ENCODE measurements at regions not wholly inside any gene's neighbourhood (a gene's known extent, or its start where the extent isn't known, plus 50 kb on each side); places are given as distances from the start of the nearest gene placed in this dataset.

DNA sequence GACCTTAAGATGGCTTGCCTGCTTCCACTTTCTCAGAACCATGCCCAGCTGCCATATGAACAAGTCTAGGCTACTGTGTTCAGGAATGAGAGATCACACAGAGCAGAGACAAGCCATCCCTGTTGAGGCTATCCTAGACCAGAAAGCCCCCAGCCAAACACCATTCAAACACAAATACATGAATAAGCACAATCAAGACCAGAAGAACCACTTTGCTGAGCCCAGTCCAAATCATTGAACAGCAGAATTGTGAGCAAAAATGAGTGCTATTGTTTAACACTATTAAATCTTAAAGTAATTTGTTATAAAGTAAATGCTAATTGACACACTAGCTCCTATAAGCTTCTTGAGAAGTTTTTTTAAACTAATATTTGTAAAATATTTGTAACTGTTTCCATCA, 79.0 kb upstream of the LYZL1 start:
- peaks cover 0 to 3% of the 10 kb centered on the region in 2 donors for H3K9me3 ChIP-seq
- intact Hi-C loops (cut with DNase I) = no loop called here
- H3K36me3 ChIP-seq = no peaks in the 10 kb centered on the region
- H3K4me3 ChIP-seq = no peak overlapping the region
- no peak for DNase-seq
- no peaks in the 10 kb centered on the region for H3K27me3 ChIP-seq
- no peak overlapping the region for H3K27ac ChIP-seq
- H3K4me1 ChIP-seq (ENCODE audit: insufficient read depth) = peaks cover 3% of the 10 kb centered on the region
- TF ChIP-seq POLR2A (IDR thresholded peaks at IDR 0.05) = no peak
- no peak for TF ChIP-seq EP300 (IDR thresholded peaks at IDR 0.05)
- TF ChIP-seq, protein P1, sequence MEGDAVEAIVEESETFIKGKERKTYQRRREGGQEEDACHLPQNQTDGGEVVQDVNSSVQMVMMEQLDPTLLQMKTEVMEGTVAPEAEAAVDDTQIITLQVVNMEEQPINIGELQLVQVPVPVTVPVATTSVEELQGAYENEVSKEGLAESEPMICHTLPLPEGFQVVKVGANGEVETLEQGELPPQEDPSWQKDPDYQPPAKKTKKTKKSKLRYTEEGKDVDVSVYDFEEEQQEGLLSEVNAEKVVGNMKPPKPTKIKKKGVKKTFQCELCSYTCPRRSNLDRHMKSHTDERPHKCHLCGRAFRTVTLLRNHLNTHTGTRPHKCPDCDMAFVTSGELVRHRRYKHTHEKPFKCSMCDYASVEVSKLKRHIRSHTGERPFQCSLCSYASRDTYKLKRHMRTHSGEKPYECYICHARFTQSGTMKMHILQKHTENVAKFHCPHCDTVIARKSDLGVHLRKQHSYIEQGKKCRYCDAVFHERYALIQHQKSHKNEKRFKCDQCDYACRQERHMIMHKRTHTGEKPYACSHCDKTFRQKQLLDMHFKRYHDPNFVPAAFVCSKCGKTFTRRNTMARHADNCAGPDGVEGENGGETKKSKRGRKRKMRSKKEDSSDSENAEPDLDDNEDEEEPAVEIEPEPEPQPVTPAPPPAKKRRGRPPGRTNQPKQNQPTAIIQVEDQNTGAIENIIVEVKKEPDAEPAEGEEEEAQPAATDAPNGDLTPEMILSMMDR (IDR thresholded peaks at IDR 0.05) = no peak

DNA sequence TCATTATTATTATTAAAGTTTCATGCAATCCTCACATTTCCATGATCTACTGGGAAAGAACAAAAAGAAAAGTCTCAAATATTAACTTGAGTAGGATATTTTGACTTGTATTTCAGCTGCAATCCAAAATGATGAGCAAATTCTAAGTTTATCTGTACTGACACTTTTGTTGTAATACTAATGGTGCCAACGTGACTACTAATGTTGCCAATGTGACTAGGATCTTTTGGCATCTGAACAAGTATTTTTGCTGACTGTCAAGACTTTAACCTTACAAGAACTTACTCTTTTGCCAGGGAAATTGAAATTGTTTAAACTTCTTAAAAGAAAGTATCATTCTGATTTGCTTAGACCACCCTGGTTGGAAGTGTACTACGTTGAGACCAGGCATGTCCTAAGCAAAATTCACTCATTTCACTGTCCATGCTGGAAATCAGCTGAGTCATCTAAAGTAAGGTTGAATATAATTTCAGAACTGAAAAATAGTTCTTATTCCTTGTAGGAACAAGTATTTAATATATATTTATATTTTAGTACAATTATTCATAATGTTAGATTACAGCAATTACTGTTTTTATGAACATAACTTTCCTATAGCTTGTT, 78.5 kb upstream of the LYZL1 start:
- Histone ChIP-seq H3K4me3 (no peak overlapping the region), H3K27ac (no peak overlapping the region), H3K27me3 (no peaks in the 10 kb centered on the region), H3K4me1 (ENCODE audit: insufficient read depth) (peaks cover 3% of the 10 kb centered on the region), H3K9me3 (peaks cover 0 to 3% of the 10 kb centered on the region in 2 donors), H3K36me3 (no peaks in the 10 kb centered on the region)
- WGBS, 3 donors = 22 to 60% (median 31%) methylated on average over 2 of the region's 2 CpGs
- no peak for TF ChIP-seq EP300 (IDR thresholded peaks at IDR 0.05)
- TF ChIP-seq, protein P1 (IDR thresholded peaks at IDR 0.05) = no peak
- DNase-seq = no peak
- intact Hi-C loops (cut with DNase I) = no loop called here

DNA sequence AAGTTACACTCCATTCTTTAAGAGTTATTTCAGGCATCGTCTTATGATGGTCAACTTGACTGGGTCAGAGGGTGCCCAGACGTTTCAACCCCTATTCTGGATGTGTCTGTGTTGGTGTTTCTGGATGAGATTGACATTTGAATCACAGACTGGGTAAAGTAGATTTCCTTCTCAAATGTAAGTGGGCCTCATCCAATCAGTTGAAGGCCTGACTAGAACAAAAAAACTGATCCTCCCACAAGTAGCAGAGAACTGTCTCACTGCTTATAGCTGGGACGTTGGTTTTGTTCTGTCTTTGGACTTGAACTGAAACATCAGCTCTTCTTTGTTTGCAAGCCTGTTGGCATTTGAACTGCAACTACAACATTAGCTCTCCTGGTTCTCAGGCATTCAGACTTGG, 76.3 kb upstream of the LYZL1 start:
- 75 to 81% (median 81%) methylated on average over 3 of the region's 3 CpGs for WGBS, 3 donors
- intact Hi-C loops (cut with DNase I) = no loop called here
- Histone ChIP-seq H3K36me3 (no peaks in the 10 kb centered on the region), H3K27ac (no peak overlapping the region), H3K27me3 (no peaks in the 10 kb centered on the region), H3K4me3 (no peak overlapping the region), H3K9me3 (peaks cover 0 to 3% of the 10 kb centered on the region in 2 donors), H3K4me1 (ENCODE audit: insufficient read depth) (no peaks in the 10 kb centered on the region)
- DNase-seq = no peak
- no peak for TF ChIP-seq POLR2A (IDR thresholded peaks at IDR 0.05)
- TF ChIP-seq EP300 (IDR thresholded peaks at IDR 0.05) = no peak
- TF ChIP-seq, protein P1 (IDR thresholded peaks at IDR 0.05) = no peak

DNA sequence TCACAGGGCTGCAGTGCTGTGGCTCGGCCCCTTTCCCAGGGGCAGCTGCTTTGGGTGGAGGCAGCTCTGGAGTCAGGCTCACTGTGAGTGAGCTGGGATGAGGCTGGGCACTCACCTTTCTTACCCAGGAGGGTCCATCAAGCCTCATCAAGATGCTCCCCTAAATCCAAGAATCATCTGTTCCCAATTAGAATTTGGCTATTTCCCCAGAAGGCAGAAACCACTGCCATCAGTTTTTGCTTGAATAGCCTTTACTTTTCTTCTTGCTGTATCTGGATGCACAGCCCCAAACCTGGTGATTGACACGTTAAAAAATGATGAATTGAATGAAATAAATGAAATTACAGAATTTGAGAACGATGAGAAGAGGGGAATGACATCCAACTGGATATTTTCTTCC, 74.3 kb upstream of the LYZL1 start:
- H3K4me3 ChIP-seq = no peak overlapping the region
- 75 to 89% (median 86%) methylated on average over 3 of the region's 3 CpGs for WGBS, 3 donors
- TF ChIP-seq POLR2A (IDR thresholded peaks at IDR 0.05) (no peak), EP300 (IDR thresholded peaks at IDR 0.05) (no peak)
- TF ChIP-seq, protein P1 (IDR thresholded peaks at IDR 0.05) = no peak
- no peaks in the 10 kb centered on the region for H3K36me3 ChIP-seq
- no peak for DNase-seq
- H3K9me3 ChIP-seq = peaks cover 0 to 3% of the 10 kb centered on the region in 2 donors
- H3K27ac ChIP-seq = no peak overlapping the region
- intact Hi-C loops (cut with DNase I) = no loop called here
- no peaks in the 10 kb centered on the region for H3K27me3 ChIP-seq
- H3K4me1 ChIP-seq (ENCODE audit: insufficient read depth) = no peaks in the 10 kb centered on the region
